Esophagus muscularis mucosa (tissue), 4 donors: ENCODE measurements at regions not wholly inside any gene's neighbourhood (a gene's known extent, or its start where the extent isn't known, plus 50 kb on each side); places are given as distances from the start of the nearest gene placed in this dataset.
"Not testable (repeated sequence)": the region's sequence is repeated elsewhere in the genome, so short reads cannot be mapped to it uniquely, and the experiment has no call there.

Experiments
- DNase-seq: peaks from one replicate; pipeline ENCODE4 v3.0.0-alpha.2; 2017; ENCODE audit errors: extremely low spot score
- H3K27ac ChIP-seq, 4 donors: fragments of 200-600 bp; sonication (generic); replicated peaks in 1 of 4; 1 replicate in 3 of 4; 2 replicates in 1 of 4; pipeline ENCODE4 v1.5.1; 2016 to 2019; ENCODE audit warnings: mild to moderate bottlenecking in 1 of 4
- H3K27me3 ChIP-seq, 4 donors: fragments of 200-600 bp; sonication (generic); one replicate each; pipeline versions ENCODE4 v1.5.1 to v1.6.0; 2016 to 2019
- H3K36me3 ChIP-seq, 4 donors: fragments of 200-600 bp; sonication (generic); one replicate each; pipeline ENCODE4 v1.5.1; 2016 to 2019
- H3K4me1 ChIP-seq, 4 donors: fragments of 200-600 bp; sonication (generic); one replicate each; pipeline ENCODE4 v1.5.1; 2016 to 2019
- H3K4me3 ChIP-seq, 4 donors: fragments of 200-600 bp; sonication (generic); 1 replicate in 2 of 4; 2 replicates in 2 of 4; pipeline ENCODE4 v1.5.1; 2016 to 2019; ENCODE audit warnings: mild to moderate bottlenecking in 4 of 4, moderate library complexity in 1 of 4
- H3K9me3 ChIP-seq, 4 donors: fragments of 200-600 bp; sonication (generic); 1 replicate in 3 of 4; 2 replicates in 1 of 4; pipeline ENCODE4 v1.5.1; 2016 to 2019
- CTCF ChIP-seq, 3 experiments: fragments of 200-600 bp in 2 of 3; fragments of 450-650 bp in 1 of 3; sonication (generic) in 2 of 3; IDR thresholded peaks; one replicate each; pipeline ENCODE4 v1.5.1; 2017 to 2019; ENCODE audit warnings: antibody characterized with exemption in 3 of 3, mild to moderate bottlenecking in 2 of 3, moderate library complexity in 1 of 3
- EP300 ChIP-seq: sonication (generic); formaldehyde crosslinking; IDR thresholded peaks from one replicate; pipeline ENCODE4 v1.6.1; 2017; ENCODE audit warnings: antibody characterized with exemption
- POLR2A ChIP-seq: fragments of 450-650 bp; IDR thresholded peaks from one replicate; pipeline ENCODE4 v1.6.1; 2017; ENCODE audit warnings: antibody characterized with exemption, moderate library complexity, mild to moderate bottlenecking, low read depth
- POLR2AphosphoS5 ChIP-seq, 2 donors: sonication (generic); formaldehyde crosslinking; IDR thresholded peaks; one replicate each; pipeline ENCODE4 v1.6.1; 2017; ENCODE audit warnings: antibody characterized with exemption in 2 of 2
- WGBS: methylation state at CpG from one replicate; pipeline ENCODE4 v1.1.5; 2018; 5-methylcytosine and 5-hydroxymethylcytosine counted together
- intact Hi-C: fragments of 100-400 bp; cut with DNase I; formaldehyde crosslinking; loops from one replicate; pipeline ENCODE4 v1.15.1; 2023

- H3K27me3 ChIP-seq, result no peaks in the 10 kb centered on the region
- DNase-seq, result no peak
- no peak overlapping the region for H3K27ac ChIP-seq
- TF ChIP-seq POLR2AphosphoS5 (IDR thresholded peaks at IDR 0.05), result no peak
- TF ChIP-seq POLR2A, result no peak
- no peak for TF ChIP-seq EP300
- no peak for TF ChIP-seq CTCF (IDR thresholded peaks at IDR 0.05)
- no peaks in the 10 kb centered on the region for H3K9me3 ChIP-seq
- intact Hi-C loops, result no loop called here
- WGBS, result 70% methylated on average over 9 of the region's 9 CpGs
- no peak overlapping the region for H3K4me3 ChIP-seq
- peaks cover 0 to 2% (median under 1%) of the 10 kb centered on the region in 4 donors for H3K4me1 ChIP-seq
- H3K36me3 ChIP-seq, result no peaks in the 10 kb centered on the region
These were observed 350.9 kb upstream of the PKN2 start for GRCh38 chr1:88333086-88333695.

- Histone ChIP-seq H3K4me1 (no peaks in the 10 kb centered on the region), H3K9me3 (no peaks in the 10 kb centered on the region), H3K27me3 (no peaks in the 10 kb centered on the region), H3K4me3 (no peak overlapping the region), H3K36me3 (no peaks in the 10 kb centered on the region), H3K27ac (no peak overlapping the region)
- 96% methylated on average over 5 of the region's 5 CpGs for WGBS
- intact Hi-C loops, result no loop called here
- DNase-seq, result no peak
- no peak for TF ChIP-seq POLR2A
- no peak for TF ChIP-seq EP300
- no peak for TF ChIP-seq POLR2AphosphoS5 (IDR thresholded peaks at IDR 0.05)
- TF ChIP-seq CTCF (IDR thresholded peaks at IDR 0.05), result no peak
These were observed 342.6 kb upstream of the PKN2 start for GRCh38 chr1:88341447-88341846.

GRCh38 chr1:88342081-88342480 lies 342.0 kb upstream of the PKN2 start:
- H3K27me3 ChIP-seq, result not testable (repeated sequence)

GRCh38 chr1:88350648-88351047 lies 333.4 kb upstream of the PKN2 start:
- 93% methylated on average over 2 of the region's 2 CpGs for WGBS
- Histone ChIP-seq H3K4me1 (no peaks in the 10 kb centered on the region), H3K36me3 (no peaks in the 10 kb centered on the region), H3K27me3 (no peaks in the 10 kb centered on the region), H3K27ac (no peak overlapping the region), H3K9me3 (no peaks in the 10 kb centered on the region), H3K4me3 (no peak overlapping the region)
- intact Hi-C loops, result no loop called here
- no peak for DNase-seq
- TF ChIP-seq POLR2A, result no peak
- no peak for TF ChIP-seq CTCF (IDR thresholded peaks at IDR 0.05)
- no peak for TF ChIP-seq EP300
- no peak for TF ChIP-seq POLR2AphosphoS5 (IDR thresholded peaks at IDR 0.05)

More at GRCh38 chr1:88342081-88342480, 342.0 kb upstream of the PKN2 start:
- H3K9me3 ChIP-seq, intact Hi-C loops, H3K4me1 ChIP-seq, DNase-seq, H3K36me3 ChIP-seq, H3K27ac ChIP-seq, H3K4me3 ChIP-seq: not testable (repeated sequence)
- WGBS, result no CpG with 5 or more reads among the region's 16 CpGs

GRCh38 chr1:88351960-88352359 lies 332.1 kb upstream of the PKN2 start:
- Histone ChIP-seq H3K9me3 (no peaks in the 10 kb centered on the region), H3K4me3 (no peak overlapping the region), H3K36me3 (no peaks in the 10 kb centered on the region), H3K27ac (no peak overlapping the region), H3K4me1 (no peaks in the 10 kb centered on the region), H3K27me3 (no peaks in the 10 kb centered on the region)
- TF ChIP-seq POLR2AphosphoS5 (IDR thresholded peaks at IDR 0.05) (no peak), CTCF (IDR thresholded peaks at IDR 0.05) (no peak), EP300 (no peak), POLR2A (no peak)
- no peak for DNase-seq
- intact Hi-C loops, result no loop called here
- 36% methylated on average over 3 of the region's 3 CpGs for whole genome bisulfite sequencing
